HG02981 (cell line): ENCODE measurements at regions not wholly inside any gene's neighbourhood (a gene's known extent, or its start where the extent isn't known, plus 50 kb on each side); places are given as distances from the start of the nearest gene placed in this dataset.
"Not testable (repeated sequence)": the region's sequence is repeated elsewhere in the genome, so short reads cannot be mapped to it uniquely, and the experiment has no call there.

Experiments used
- ATAC-seq: cut with Tn5 transposase; IDR thresholded peaks from one replicate; pipeline ENCODE4 v1.9.1; 2021; ENCODE audit warnings: mild to moderate bottlenecking, moderate library complexity; ENCODE audit not compliant: unreplicated experiment

DNA sequence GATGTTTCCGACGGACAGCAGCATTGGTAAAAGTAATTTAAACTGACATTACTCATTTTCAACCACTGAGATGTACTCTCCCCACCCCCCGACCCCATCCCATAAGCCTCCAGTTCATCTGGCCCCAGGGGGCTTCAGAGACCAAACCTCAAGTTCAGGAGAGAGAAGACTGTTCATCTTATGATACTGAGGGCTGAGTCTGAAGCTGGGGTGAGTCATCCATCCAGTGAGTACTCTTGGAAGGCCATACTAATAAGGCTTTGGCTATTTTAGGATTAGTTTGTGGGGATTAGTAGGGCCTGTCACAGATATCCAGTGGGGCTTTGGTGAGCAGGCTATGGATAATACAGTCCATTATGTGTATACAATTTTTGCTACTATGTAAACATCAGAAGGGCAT lies 125.3 kb upstream of the APCDD1 start:
- ATAC-seq: no peak

DNA sequence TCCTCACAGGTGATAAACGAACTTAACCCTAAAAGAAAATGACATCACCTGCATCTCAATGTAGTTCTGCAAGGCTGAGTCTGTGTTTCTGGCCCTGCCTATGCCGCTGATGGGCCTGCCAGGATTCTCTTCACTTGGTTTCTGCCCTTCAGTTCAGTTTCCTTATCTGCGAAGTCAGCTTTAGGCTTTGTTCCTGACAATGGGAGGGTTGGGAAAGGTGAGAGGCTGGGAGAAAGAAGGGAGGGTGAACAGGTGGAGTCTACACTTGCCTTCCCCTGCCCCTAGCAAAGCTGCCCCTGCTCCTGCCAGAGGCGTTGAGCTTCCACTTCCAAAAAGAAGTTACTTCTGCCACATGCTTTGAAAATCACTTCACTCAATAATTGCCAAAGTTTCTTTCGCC lies 124.0 kb upstream of the APCDD1 start:
- no peak for ATAC-seq

DNA sequence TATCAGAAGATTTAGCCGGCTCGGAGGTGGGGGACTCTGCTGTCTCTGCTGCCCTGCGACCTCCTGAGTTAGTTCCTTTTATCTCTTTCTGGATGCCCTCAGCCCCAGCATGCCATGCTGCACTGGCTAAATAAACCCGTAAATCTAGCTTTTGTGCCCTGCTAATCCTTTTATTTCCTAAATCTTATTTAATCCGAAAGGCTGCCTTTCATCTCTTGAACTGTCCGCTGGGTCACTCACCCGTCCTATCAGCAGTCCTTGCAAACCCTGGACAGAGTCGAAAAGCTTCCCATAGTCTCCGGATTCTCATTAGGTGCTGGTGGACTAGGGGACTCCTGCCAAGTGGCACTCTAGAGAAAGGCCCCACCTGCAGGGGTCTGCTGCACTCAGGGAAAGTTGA lies 122.0 kb upstream of the APCDD1 start:
- no peak for ATAC-seq

DNA sequence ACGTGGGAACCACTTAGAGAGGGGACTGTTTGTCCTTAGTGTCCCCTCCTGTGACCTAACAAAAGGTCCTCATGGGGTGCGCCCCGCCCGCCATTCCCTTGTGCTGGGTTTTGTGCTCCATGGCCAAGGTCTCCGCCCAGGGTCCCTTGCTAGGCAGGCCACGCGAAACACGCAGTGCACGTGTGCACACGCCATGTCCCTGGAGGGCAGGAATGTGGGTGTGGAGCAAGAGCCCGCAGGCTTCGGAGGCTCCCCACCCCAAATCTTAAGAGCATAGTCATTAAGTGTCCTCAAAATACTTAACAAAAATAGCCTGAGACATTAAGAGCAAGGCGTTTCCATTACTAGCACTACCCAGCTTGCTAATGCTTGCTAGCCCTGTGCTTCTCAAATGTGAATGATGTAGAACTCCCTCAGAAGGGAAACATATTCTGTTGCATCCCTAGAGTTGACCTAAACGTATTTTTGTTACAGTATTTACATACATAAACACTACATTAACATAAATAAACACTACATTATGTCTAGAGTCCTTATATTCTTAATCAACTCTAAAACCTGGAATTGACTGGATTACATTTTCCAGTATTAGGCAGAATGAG lies 117.6 kb upstream of the APCDD1 start:
- no peak for ATAC-seq

DNA sequence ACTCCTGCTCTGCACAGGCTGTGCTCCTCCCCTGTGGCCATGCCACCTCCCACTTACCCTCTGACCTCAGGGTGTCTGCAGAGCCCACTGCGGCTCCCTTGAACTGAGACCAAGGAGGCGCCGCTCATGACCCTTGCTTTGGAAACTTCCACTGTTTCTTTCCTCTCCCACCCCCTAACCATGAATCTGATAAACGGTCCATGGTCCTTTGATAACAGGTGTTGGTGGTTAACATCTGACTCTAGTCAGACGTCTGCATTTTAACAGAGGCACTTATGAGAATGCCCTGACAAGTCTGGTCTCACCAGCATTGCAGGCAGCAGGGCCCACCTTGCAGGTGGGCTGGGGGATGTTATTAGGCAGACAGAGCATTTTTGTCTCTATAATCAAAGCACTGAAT lies 113.6 kb upstream of the APCDD1 start:
- ATAC-seq: no peak

DNA sequence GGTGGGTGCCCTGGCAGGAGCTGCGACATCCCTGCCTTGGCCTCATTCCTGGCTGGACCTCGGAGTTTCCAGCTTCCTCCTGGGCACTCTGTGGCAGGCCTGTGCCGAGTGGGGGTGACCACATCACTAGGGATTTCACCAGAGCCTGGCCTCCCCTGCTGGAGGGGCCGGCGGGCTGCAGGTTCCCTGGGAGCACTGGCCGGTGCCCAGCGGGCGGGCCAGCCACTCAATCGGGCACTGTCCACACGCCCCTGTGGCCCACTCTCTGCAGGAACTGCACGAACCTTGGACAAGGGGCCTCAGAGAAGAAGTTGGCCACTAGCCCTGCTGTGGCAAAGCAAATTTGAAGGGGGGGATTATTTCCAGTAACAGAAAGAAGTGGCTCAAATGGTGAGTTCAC lies 110.7 kb upstream of the APCDD1 start:
- no peak for ATAC-seq

DNA sequence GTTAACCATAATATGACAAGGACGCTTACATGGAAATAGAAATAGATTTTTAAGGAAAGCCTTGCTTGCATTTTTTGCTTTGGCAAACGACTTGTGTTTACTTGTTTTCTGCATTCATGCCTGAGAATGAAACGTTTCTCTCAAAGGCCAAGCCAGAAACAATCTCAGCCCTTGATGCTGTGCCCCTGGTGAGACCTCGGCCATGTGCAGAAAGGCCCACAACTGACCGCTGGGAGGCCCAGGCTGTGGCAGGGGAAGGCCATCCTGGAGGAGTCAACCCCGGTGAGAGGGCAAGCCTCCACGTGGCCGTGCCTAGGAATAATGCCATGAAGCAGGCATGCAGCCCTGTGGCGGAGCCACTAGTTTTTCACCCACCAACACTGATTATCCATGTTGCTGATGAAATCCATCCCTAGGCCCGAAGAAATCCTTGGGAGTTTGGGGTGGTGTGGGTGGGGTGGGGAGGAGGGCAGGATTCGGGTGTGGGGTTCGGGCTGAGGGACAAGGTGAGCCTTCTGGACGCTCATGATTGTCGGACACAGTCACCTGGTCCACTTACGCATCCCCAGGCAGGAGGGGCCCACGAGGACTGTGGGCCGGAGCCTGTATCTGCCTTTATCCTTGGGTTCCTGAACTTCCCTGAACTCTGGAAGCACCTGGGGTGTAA lies 107.6 kb upstream of the APCDD1 start:
- no peak for ATAC-seq

DNA sequence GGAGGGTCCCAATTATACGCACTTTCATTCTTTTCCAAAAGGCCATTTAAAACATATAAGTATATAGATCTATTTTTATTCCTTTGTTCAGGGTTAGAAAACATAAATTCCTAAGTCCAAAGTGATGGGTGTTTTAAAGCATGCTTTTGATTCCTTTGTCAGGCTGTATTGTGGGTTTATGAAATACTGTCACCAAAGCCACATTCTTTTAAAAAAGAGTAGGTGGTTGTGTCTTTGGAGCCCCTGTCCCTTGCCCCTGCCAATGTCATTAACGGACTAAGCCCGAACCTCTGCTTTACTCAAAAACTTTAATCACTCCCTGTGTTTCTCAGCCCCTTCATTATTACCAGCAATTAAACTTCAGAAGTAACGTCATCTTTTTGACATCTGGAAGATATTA lies 104.9 kb upstream of the APCDD1 start:
- ATAC-seq: no peak

DNA sequence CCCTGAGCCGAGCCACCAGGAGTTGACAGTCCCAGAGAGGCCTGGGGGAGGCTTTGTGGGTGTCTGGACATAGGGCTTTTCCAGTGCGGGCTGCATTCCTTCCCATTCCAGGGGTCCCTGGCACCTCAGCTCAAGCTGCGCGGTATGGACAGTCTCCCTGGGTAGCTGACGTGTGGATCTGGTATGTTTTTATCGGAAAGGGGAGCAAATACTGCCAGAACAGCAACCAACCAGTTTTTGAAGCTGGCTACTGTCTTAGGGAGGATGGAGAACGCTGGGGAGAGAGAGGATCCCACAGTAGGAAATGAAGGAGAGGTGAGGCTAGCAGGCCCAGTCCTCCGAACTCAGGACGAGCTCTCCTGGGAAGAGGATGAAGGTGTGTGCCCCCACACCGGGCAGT lies 103.8 kb upstream of the APCDD1 start:
- ATAC-seq: no peak

DNA sequence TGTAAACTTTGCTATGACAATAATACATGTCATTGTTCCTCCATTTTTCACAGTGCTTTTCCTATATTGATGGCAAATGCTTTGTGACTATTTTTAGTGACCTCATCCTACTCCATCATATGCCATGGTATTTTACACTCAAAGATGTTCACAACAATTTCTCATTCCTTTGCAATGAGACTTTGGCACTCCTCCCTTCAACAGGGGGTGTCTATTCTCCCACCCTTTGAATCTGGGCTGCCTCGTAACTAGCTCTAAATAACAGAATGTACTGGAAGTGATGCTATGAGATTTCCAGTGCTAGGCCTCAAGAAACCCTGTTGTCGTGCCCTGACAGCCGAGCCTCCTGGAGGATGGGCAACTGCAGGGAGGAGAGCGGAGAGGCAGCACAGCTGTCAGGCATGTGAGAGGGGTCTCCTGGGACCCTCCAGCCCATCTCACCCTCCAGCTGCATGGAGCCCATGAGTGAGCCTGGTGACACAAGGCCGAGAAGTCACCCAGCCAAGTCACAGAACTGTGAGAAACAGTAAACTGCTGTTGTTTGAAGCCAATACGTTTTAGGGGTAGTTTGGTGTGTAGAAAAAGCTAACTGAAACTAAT lies 103.1 kb upstream of the APCDD1 start:
- no peak for ATAC-seq

DNA sequence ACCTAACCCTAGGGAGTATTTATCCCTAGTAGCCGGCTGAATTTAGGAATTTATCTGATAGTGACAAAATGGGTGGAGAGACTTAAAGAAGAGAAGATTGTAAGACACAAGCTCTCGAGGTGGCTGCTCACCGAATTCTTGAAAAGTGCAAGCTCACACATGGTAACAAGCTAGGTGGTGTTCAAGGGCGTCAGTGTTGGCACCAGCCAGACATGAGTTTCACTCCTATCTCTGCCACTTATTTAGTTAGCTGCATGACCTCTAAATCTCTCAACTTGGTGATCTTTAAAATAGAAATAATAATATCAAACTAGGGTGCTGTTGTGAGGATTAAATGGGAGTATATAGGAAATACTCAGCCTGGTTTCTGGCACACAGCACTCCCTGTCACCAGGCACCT lies 102.6 kb upstream of the APCDD1 start:
- ATAC-seq: no peak

DNA sequence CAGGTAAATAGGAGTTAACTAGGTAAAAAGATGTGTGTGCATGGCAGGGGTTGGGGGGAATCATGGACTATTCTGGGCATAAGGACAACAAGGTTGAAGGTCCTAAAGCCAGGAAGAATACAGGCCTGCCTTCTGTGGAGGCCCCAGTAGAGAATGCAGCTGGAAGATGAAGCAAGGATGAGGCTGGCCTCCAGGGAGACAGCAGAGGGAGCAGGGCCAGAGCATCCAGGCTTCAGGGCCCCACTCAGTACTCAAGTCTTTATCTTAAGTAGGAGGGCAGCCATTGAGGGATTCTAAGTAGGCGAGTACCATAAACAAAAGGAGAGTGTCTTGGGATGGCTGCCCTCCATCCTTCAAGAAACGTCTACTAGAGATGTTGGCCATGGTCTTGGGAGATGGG lies 101.8 kb upstream of the APCDD1 start:
- ATAC-seq: no peak

DNA sequence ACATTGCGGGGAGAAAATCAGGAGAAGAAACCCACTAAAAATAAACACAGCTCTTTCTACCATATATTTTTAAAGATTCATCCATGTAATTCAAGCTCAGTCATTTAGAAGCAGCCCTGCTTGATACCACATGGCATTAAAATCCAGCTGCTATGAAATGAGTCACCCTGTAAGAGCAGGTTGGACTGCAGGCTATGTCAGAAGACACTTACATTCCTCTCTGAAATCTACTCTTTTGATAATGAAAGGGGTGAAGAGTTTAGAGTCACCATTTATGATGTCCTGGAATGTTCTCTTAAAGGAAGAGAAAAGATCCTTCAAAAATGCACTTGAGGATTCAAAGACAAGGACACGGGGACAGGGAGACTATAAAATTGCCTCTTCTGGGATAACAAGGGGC lies 100.6 kb upstream of the APCDD1 start:
- ATAC-seq: no peak

DNA sequence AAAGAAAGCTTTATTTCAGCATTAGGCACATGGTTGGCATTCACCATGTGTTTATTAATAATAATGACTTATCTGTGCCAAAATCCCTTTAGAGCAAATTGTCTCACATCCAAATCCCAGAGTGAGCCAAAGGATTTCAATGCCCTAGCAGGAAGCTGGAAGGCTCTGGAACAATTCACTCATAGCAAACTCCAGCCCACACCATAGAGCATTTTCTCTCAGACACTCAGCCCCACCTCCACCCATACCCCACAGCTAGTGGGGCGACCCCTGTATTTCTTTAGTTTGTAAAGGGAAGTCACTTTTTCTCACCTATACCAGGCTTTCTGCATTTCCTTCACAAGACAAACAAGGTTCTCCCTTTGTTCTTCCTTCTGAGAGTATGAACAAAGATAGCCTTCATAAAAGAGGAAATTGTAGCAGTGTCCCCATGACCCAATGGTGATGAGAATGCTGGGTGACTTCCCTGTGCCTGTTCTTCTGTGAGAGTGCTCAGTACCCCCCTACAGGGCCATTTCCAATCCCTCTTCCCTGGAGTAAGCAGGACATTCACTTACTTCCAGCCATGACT lies 100.1 kb upstream of the APCDD1 start:
- ATAC-seq: no peak

DNA sequence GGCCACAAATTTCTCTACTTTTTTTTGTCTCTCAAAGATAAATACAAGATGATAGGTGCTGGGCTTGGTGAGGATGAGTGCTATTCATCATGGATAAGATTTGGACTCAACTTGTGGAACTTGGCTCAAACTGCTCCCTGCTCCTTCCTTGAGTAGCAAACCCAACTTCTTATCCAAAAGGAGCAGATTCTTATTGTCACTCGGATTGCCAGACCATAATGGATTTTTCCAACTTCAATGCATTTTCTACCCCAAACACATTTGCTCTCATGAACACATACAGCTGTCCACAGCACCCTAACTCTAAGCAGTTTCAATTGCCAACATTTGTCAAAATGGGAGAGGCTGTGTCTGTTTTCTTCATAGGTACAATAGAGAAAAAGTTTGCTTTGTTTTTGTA lies 99.5 kb upstream of the APCDD1 start:
- no peak for ATAC-seq

DNA sequence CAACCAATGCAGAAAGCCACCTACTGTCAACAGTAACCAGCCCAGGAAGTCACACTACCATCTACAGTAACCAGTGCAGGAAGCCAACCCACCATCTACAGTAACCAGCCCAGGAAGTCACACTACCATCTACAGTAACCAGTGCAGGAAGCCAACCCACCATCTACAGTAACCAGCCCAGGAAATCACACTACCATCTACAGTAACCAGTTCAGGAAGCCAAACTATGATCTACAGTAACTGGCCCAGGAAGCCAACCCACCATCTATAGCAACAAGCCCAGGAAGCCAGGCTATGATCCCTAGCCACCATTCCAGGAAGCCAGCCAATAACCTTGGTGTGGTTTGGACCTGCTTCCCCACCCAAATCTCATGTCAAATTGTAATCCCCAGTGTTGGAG lies 97.4 kb upstream of the APCDD1 start:
- not testable (repeated sequence) for ATAC-seq

DNA sequence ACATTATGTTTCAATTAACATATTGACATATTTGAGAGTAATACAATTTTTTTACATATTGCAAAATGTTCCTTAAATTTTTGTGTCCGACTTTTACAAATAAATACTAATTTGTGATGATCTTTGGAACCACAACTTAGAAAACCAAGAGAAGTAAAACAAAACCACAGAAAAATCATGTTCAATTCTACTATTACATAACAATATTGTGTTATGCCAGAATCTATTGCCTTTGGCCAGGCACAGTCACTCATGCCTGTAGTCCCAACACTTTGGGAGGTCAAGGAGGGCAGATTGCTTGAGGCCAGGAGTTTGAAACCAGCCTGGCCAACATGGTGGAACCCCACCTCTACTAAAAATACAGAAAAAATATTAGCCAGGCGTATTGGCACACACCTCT lies 92.8 kb upstream of the APCDD1 start:
- ATAC-seq: no peak

DNA sequence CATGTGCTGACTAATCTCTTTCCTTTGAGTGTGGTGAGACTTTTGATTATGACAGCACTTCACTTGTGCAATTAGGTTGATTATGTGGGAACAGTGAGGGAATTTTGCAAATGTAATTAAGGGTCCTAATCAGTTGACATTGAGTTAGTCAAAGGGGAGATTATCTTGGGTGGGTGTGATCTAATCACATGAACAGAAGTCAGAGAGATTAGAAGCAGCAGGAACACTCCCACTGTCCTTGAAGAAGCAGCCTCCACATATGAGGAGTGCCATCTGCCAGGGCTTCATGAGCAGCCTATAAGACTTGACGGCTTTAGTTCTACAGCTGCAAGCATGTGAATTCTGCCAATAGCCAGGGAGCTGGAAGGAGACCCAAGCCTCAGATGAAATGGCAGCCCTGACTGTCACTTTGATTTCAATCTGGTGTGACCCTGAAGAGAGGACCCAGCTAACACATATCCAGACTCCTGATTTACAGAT lies 89.4 kb upstream of the APCDD1 start:
- ATAC-seq: no peak

DNA sequence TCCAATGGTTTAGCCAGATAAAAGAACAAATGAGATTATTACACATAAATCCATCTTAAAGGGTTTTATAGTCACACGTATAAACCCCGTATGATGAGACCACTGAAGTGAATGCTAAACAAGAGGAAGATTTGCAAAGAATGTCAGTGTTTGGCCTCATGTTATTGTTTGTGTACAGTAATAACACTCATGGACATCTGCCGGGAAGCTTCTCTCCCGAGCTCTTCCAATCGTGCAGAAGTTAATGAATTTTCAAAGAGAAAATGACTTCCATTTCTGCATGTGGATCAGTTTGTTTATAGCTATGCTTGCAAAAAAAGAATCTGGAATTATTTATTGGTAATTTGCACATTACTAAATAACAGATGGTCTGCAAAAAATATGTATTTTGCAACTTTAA lies 88.5 kb upstream of the APCDD1 start:
- no peak for ATAC-seq

DNA sequence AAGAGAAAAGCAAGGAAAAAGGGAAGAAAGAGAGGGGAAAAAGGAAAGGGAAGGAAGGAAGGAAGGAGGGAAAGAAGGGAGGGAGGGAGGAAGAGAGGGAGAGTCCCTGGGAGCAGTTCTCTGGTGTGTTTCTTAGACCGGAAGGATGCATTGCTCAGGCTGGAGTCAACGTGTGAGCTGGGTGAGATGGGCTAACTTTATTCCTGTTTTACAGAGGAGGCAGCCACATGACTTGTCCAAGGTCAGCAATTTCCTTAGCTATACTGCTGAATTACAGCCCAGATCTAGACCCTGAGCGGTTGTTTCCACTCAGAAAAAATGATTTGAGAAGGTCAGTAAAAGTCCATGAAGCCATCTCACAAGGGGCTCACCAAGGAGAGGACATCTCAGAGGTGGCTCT lies 86.6 kb upstream of the APCDD1 start:
- ATAC-seq: no peak

DNA sequence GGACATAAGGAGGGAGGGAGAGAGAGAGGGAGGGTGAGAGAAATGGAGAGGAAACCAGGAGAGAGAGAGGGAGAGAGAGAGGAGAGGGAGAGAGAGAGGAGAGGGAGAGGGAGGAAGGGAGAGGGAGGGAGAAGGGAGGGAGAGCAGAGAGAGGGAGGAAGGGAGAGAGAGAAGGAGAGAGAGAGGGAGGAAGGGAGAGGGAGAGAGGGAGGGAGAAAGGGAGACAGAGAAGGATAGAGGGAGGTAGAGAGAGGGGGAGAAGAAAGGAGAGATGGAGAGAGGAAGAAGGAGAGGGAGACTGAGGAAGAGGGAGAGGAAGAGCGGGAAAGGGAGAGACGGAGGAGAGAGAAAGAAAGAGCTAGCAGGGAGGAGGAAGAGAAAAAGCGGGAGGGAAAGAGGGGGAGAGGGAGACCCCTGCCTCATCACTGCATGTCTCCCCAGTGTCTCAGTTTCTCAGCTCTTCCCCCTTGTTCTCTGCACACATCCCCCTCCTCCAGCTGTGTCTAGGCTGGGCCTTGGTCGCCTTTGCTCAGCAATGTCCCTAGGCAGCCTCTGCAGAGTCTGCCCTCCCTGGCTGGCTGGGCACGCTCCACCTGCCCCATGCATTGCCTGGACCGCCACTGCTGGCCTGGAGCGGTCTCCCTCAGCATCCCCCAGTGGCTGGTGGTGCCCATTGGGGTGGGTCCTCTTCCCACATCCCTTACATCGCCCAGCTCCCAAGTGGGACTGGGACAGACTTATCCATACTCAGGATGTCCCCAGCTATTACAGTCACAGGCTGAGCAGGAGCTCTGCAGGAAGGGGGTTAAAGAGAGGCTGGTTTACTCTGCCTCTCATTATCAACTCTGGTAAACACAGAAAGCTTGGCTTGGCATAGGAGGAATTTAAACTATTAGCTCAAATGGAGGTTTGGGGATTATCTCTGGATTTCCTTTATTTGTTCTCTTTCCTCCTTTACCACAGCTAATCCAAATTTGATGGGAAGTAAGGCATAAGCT lies 85.7 kb upstream of the APCDD1 start:
- no peak for ATAC-seq
